ENCODE measurements at regions not wholly inside any gene's neighbourhood (a gene's known extent, or its start where the extent isn't known, plus 50 kb on each side); places are given as distances from the start of the nearest gene placed in this dataset.

DNA sequence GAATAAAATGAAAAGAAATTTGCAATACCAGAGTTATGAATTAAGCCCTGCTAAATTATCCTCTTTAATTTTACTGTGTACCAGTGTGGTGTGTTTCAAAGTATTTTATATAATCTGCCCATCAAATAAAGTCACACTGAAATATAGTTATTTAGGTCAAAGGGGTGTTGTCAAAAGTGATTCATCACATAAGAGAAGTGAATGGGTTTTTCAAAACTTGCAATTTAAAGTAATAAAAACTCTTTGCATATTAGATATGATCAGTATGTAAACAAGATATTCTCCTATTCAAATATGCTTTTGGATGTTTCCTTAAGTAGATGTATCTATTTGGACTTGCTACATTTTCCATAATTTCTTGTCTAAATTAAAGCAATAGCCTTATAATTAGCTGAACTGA, 1183.0 kb upstream of the CDH18 start:
- Histone ChIP-seq H3K4me1 (ENCODE audit: insufficient read depth, low read length) (peaks cover 10% of the 10 kb centered on the region; the same call in 1 of the 2 replicates), H3K9ac (ENCODE audit: low read depth, low read length) (no peak overlapping the region), H3K36me3 (ENCODE audit: insufficient read depth, low read length) (no peaks in the 10 kb centered on the region), H3K4me3 (ENCODE audit: low read length) (no peak overlapping the region), H3K27me3 (ENCODE audit: insufficient read depth, low read length) (no peaks in the 10 kb centered on the region), H3K9me3 (ENCODE audit: insufficient read depth, low read depth, low read length) (no peaks in the 10 kb centered on the region), H3K27ac (ENCODE audit: low read depth, low read length) (no peak overlapping the region)

- Histone ChIP-seq H3K9me3 (ENCODE audit: insufficient read depth, low read depth, low read length) (no peaks in the 10 kb centered on the region), H3K4me1 (ENCODE audit: insufficient read depth, low read length) (peaks cover 10% of the 10 kb centered on the region; the same call in 1 of the 2 replicates), H3K4me3 (ENCODE audit: low read length) (no peak overlapping the region), H3K9ac (ENCODE audit: low read depth, low read length) (no peak overlapping the region), H3K36me3 (ENCODE audit: insufficient read depth, low read length) (no peaks in the 10 kb centered on the region), H3K27me3 (ENCODE audit: insufficient read depth, low read length) (no peaks in the 10 kb centered on the region), H3K27ac (ENCODE audit: low read depth, low read length) (no peak overlapping the region)
- WGBS, result 100% methylated on average over 1 of the region's 2 CpGs
These were observed 1180.6 kb upstream of the CDH18 start for GRCh38 chr5:21168557-21168956.

DNA sequence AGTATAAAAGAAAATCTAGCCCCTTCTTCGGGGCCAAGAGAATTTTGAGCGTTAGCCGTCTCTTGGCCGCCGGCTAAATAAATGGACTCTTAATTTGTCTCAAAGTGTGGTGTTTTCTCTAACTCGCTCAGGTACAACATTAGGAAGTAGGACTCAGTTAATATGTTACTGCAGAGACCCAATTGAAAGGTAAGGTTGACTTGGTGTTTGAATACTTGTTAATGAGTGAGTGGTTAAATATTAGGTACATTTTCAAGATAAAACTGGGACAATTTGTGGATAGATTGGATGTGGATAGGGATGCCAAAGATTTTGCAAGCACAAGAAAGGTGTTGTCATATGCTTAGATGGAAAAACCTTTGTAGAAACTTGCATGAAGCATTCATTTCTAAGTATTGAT, 1177.3 kb upstream of the CDH18 start:
- no peaks in the 10 kb centered on the region for H3K9me3 ChIP-seq (ENCODE audit: insufficient read depth, low read depth, low read length)
- H3K9ac ChIP-seq (ENCODE audit: low read depth, low read length), result no peak overlapping the region
- H3K4me3 ChIP-seq (ENCODE audit: low read length), result no peak overlapping the region
- WGBS, result 87% methylated on average over 4 of the region's 6 CpGs
- no peaks in the 10 kb centered on the region for H3K4me1 ChIP-seq (ENCODE audit: insufficient read depth, low read length)
- H3K36me3 ChIP-seq (ENCODE audit: insufficient read depth, low read length), result no peaks in the 10 kb centered on the region
- no peak overlapping the region for H3K27ac ChIP-seq (ENCODE audit: low read depth, low read length)
- H3K27me3 ChIP-seq (ENCODE audit: insufficient read depth, low read length), result no peaks in the 10 kb centered on the region

- no peaks in the 10 kb centered on the region for H3K4me1 ChIP-seq (ENCODE audit: insufficient read depth, low read length)
- no peaks in the 10 kb centered on the region for H3K36me3 ChIP-seq (ENCODE audit: insufficient read depth, low read length)
- 82% methylated on average over 4 of the region's 4 CpGs for WGBS
- no peaks in the 10 kb centered on the region for H3K27me3 ChIP-seq (ENCODE audit: insufficient read depth, low read length)
- H3K27ac ChIP-seq (ENCODE audit: low read depth, low read length), result no peak overlapping the region
- no peaks in the 10 kb centered on the region for H3K9me3 ChIP-seq (ENCODE audit: insufficient read depth, low read depth, low read length)
- no peak overlapping the region for H3K9ac ChIP-seq (ENCODE audit: low read depth, low read length)
- no peak overlapping the region for H3K4me3 ChIP-seq (ENCODE audit: low read length)
These were observed 1176.4 kb upstream of the CDH18 start for GRCh38 chr5:21164425-21164824.

- Histone ChIP-seq H3K36me3 (ENCODE audit: insufficient read depth, low read length) (no peaks in the 10 kb centered on the region), H3K9ac (ENCODE audit: low read depth, low read length) (no peak overlapping the region), H3K27me3 (ENCODE audit: insufficient read depth, low read length) (no peaks in the 10 kb centered on the region), H3K27ac (ENCODE audit: low read depth, low read length) (no peak overlapping the region), H3K4me3 (ENCODE audit: low read length) (no peak overlapping the region), H3K9me3 (ENCODE audit: insufficient read depth, low read depth, low read length) (no peaks in the 10 kb centered on the region), H3K4me1 (ENCODE audit: insufficient read depth, low read length) (no peaks in the 10 kb centered on the region)
- WGBS, result 96% methylated on average over 3 of the region's 3 CpGs
These were observed 1171.6 kb upstream of the CDH18 start for GRCh38 chr5:21159510-21160059.

GRCh38 chr5:21154526-21154925, 1166.5 kb upstream of the CDH18 start:
- WGBS, result 100% methylated on average over 2 of the region's 2 CpGs
- Histone ChIP-seq H3K4me3 (ENCODE audit: low read length) (no peak overlapping the region), H3K9ac (ENCODE audit: low read depth, low read length) (no peak overlapping the region), H3K4me1 (ENCODE audit: insufficient read depth, low read length) (no peaks in the 10 kb centered on the region), H3K9me3 (ENCODE audit: insufficient read depth, low read depth, low read length) (no peaks in the 10 kb centered on the region), H3K36me3 (ENCODE audit: insufficient read depth, low read length) (no peaks in the 10 kb centered on the region), H3K27ac (ENCODE audit: low read depth, low read length) (no peak overlapping the region), H3K27me3 (ENCODE audit: insufficient read depth, low read length) (no peaks in the 10 kb centered on the region)

DNA sequence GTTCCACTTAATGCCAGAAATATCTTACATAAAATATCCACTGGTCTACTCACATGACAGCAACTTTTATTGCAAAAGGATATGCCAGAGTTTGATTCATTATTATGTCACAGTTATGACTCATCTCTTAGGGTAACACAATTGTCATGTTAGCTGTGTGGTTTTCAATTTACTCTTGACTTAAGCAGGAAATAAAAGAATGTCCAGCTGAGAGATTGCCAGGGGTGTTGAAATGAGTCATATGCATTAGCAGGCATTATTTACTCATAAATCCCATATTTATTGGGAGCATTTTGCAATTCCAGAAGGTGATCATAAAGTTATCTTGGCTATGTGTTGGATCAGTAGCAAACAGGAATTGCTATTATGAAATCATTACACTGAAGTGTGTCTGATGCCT, 1164.6 kb upstream of the CDH18 start:
- H3K4me1 ChIP-seq (ENCODE audit: insufficient read depth, low read length), result no peaks in the 10 kb centered on the region
- H3K9ac ChIP-seq (ENCODE audit: low read depth, low read length), result no peak overlapping the region
- H3K27ac ChIP-seq (ENCODE audit: low read depth, low read length), result no peak overlapping the region
- no peaks in the 10 kb centered on the region for H3K36me3 ChIP-seq (ENCODE audit: insufficient read depth, low read length)
- no peaks in the 10 kb centered on the region for H3K9me3 ChIP-seq (ENCODE audit: insufficient read depth, low read depth, low read length)
- no peaks in the 10 kb centered on the region for H3K27me3 ChIP-seq (ENCODE audit: insufficient read depth, low read length)
- no peak overlapping the region for H3K4me3 ChIP-seq (ENCODE audit: low read length)

DNA sequence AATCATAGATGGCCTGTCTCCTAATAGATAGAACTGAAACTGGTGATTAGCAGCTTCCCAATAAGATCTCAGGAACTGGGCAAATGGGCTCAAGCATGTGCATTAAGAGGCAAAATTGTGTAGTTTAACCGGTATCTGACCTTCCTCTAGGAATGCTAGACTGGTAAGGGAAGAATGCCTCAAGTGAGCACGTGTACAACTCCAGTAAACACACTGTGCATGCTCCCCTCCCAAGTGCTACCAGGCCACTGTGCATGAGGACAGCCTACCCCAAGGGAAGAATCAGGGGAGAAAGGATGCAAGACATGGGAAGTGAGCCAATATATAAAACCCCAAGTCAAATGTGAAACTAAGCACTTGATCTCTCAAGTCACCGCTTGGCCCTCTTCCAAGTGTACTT, 1157.4 kb upstream of the CDH18 start:
- Histone ChIP-seq H3K36me3 (ENCODE audit: insufficient read depth, low read length) (no peaks in the 10 kb centered on the region), H3K9ac (ENCODE audit: low read depth, low read length) (no peak overlapping the region), H3K4me3 (ENCODE audit: low read length) (no peak overlapping the region), H3K4me1 (ENCODE audit: insufficient read depth, low read length) (no peaks in the 10 kb centered on the region), H3K9me3 (ENCODE audit: insufficient read depth, low read depth, low read length) (no peaks in the 10 kb centered on the region), H3K27me3 (ENCODE audit: insufficient read depth, low read length) (no peaks in the 10 kb centered on the region), H3K27ac (ENCODE audit: low read depth, low read length) (no peak overlapping the region)
- WGBS, result 97% methylated on average over 3 of the region's 3 CpGs

- Histone ChIP-seq H3K9ac (ENCODE audit: low read depth, low read length) (no peak overlapping the region), H3K27me3 (ENCODE audit: insufficient read depth, low read length) (no peaks in the 10 kb centered on the region), H3K27ac (ENCODE audit: low read depth, low read length) (no peak overlapping the region), H3K9me3 (ENCODE audit: insufficient read depth, low read depth, low read length) (no peaks in the 10 kb centered on the region), H3K4me3 (ENCODE audit: low read length) (no peak overlapping the region), H3K36me3 (ENCODE audit: insufficient read depth, low read length) (no peaks in the 10 kb centered on the region), H3K4me1 (ENCODE audit: insufficient read depth, low read length) (no peaks in the 10 kb centered on the region)
- 94% methylated on average over 4 of the region's 4 CpGs for WGBS
These were observed 1155.7 kb upstream of the CDH18 start for GRCh38 chr5:21143686-21144085.

DNA sequence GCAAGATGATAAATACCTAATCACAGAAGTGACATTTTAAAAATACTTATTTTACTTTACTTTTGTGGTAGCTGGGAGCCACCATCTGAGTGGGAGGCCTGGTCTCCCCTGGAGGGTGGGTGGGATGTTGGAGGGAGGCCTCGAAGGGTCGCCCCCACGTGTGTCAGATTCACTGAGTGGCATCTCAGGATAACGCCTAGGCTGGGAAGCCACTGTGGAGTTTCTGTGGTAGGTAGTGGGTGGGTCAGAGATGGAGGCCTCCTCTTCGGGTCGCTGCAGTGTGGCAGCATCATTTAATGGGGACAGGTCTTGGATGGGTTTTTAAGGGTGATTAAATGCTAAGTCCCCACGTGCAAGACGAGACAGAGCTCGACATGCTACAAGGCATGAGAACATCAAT, 1154.8 kb upstream of the CDH18 start:
- H3K27ac ChIP-seq (ENCODE audit: low read depth, low read length), result no peak overlapping the region
- no peak overlapping the region for H3K4me3 ChIP-seq (ENCODE audit: low read length)
- no peak overlapping the region for H3K9ac ChIP-seq (ENCODE audit: low read depth, low read length)
- no peaks in the 10 kb centered on the region for H3K27me3 ChIP-seq (ENCODE audit: insufficient read depth, low read length)
- no peaks in the 10 kb centered on the region for H3K9me3 ChIP-seq (ENCODE audit: insufficient read depth, low read depth, low read length)
- no peaks in the 10 kb centered on the region for H3K36me3 ChIP-seq (ENCODE audit: insufficient read depth, low read length)
- H3K4me1 ChIP-seq (ENCODE audit: insufficient read depth, low read length), result no peaks in the 10 kb centered on the region
- WGBS, result 95% methylated on average over 9 of the region's 9 CpGs

GRCh38 chr5:21140987-21141386, 1153.0 kb upstream of the CDH18 start:
- Histone ChIP-seq H3K9ac (ENCODE audit: low read depth, low read length) (no peak overlapping the region), H3K4me3 (ENCODE audit: low read length) (no peak overlapping the region), H3K4me1 (ENCODE audit: insufficient read depth, low read length) (no peaks in the 10 kb centered on the region), H3K27me3 (ENCODE audit: insufficient read depth, low read length) (no peaks in the 10 kb centered on the region), H3K36me3 (ENCODE audit: insufficient read depth, low read length) (no peaks in the 10 kb centered on the region), H3K27ac (ENCODE audit: low read depth, low read length) (no peak overlapping the region), H3K9me3 (ENCODE audit: insufficient read depth, low read depth, low read length) (no peaks in the 10 kb centered on the region)
- 88% methylated on average over 1 of the region's 13 CpGs for WGBS

GRCh38 chr5:21126236-21126635, 1138.2 kb upstream of the CDH18 start:
- Histone ChIP-seq H3K9me3 (ENCODE audit: insufficient read depth, low read depth, low read length) (no peaks in the 10 kb centered on the region), H3K36me3 (ENCODE audit: insufficient read depth, low read length) (no peaks in the 10 kb centered on the region), H3K4me3 (ENCODE audit: low read length) (no peak overlapping the region), H3K4me1 (ENCODE audit: insufficient read depth, low read length) (no peaks in the 10 kb centered on the region), H3K9ac (ENCODE audit: low read depth, low read length) (no peak overlapping the region), H3K27ac (ENCODE audit: low read depth, low read length) (no peak overlapping the region), H3K27me3 (ENCODE audit: insufficient read depth, low read length) (no peaks in the 10 kb centered on the region)
